Hematopoietic multipotent progenitor cell treated with erythropoietin and hydrocortisone succinate and interleukin-3 and kit ligand, for 17 days (in vitro differentiated cells): ENCODE measurements at regions not wholly inside any gene's neighbourhood (a gene's known extent, or its start where the extent isn't known, plus 50 kb on each side); places are given as distances from the start of the nearest gene placed in this dataset.
"Not testable (repeated sequence)": the region's sequence is repeated elsewhere in the genome, so short reads cannot be mapped to it uniquely, and the experiment has no call there.

Experiments used
- DNase-seq: peaks from one replicate; pipeline ENCODE4 v3.0.0-alpha.2; 2015; ENCODE audit warnings: low spot score

- no peak for DNase-seq
Observed at GRCh38 chr13:58908019-58908679, 1255.6 kb downstream of the DIAPH3 start.

GRCh38 chr13:58919551-58919950 is 1244.2 kb downstream of the DIAPH3 start:
- no peak for DNase-seq

- no peak for DNase-seq
Observed at GRCh38 chr13:58921129-58921528, 1242.6 kb downstream of the DIAPH3 start.

- no peak for DNase-seq
Observed at GRCh38 chr13:58926858-58927257, 1236.9 kb downstream of the DIAPH3 start.

- no peak for DNase-seq
Observed at GRCh38 chr13:58933475-58933874, 1230.3 kb downstream of the DIAPH3 start.

GRCh38 chr13:58935689-58936088 is 1228.0 kb downstream of the DIAPH3 start:
- no peak for DNase-seq

- no peak for DNase-seq
Observed at GRCh38 chr13:58946274-58946673, 1217.5 kb downstream of the DIAPH3 start.

- DNase-seq = no peak
Observed at GRCh38 chr13:58949646-58950045, 1214.1 kb downstream of the DIAPH3 start.

GRCh38 chr13:58950911-58951310 is 1212.8 kb downstream of the DIAPH3 start:
- DNase-seq = no peak

- DNase-seq = no peak
Observed at GRCh38 chr13:58953638-58954037, 1210.1 kb downstream of the DIAPH3 start.

- no peak for DNase-seq
Observed at GRCh38 chr13:58955546-58956385, 1208.0 kb downstream of the DIAPH3 start.

GRCh38 chr13:58958097-58958496 is 1205.6 kb downstream of the DIAPH3 start:
- DNase-seq = not testable (repeated sequence)

- DNase-seq = no peak
Observed at GRCh38 chr13:58960888-58961287, 1202.8 kb downstream of the DIAPH3 start.

- no peak for DNase-seq
Observed at GRCh38 chr13:58963321-58963720, 1200.4 kb downstream of the DIAPH3 start.

GRCh38 chr13:58964048-58964447 is 1199.7 kb downstream of the DIAPH3 start:
- no peak for DNase-seq

GRCh38 chr13:58977085-58977484 is 1186.6 kb downstream of the DIAPH3 start:
- DNase-seq = no peak

GRCh38 chr13:58978331-58978730 is 1185.4 kb downstream of the DIAPH3 start:
- DNase-seq = no peak

- no peak for DNase-seq
Observed at GRCh38 chr13:58979851-58980250, 1183.9 kb downstream of the DIAPH3 start.

GRCh38 chr13:58985845-58986244 is 1177.9 kb downstream of the DIAPH3 start:
- no peak for DNase-seq

GRCh38 chr13:58989556-58989955 is 1174.2 kb downstream of the DIAPH3 start:
- no peak for DNase-seq

GRCh38 chr13:58991826-58992477 is 1171.8 kb downstream of the DIAPH3 start:
- no peak for DNase-seq

GRCh38 chr13:58992478-58993042 is 1171.2 kb downstream of the DIAPH3 start:
- no peak for DNase-seq

GRCh38 chr13:58994077-58994476 is 1169.7 kb downstream of the DIAPH3 start:
- DNase-seq = no peak
